DMS53 treated with DMSO at 0.1 percent for 48 hours (cell line): ENCODE measurements at regions not wholly inside any gene's neighbourhood (a gene's known extent, or its start where the extent isn't known, plus 50 kb on each side); places are given as distances from the start of the nearest gene placed in this dataset.

ENCODE experiments used
- DNase-seq: peaks from one replicate; lab custom pipeline; 2025; ENCODE audit not compliant: unreplicated experiment; lab: John Stamatoyannopoulos, UW

GRCh38 chr10:128936392-128936791 lies 530.6 kb upstream of the MGMT start:
- DNase-seq = no peak

GRCh38 chr10:128938558-128938957 lies 528.5 kb upstream of the MGMT start:
- DNase-seq = no peak

GRCh38 chr10:128940081-128940480 lies 527.0 kb upstream of the MGMT start:
- DNase-seq = no peak

GRCh38 chr10:128943111-128943510 lies 523.9 kb upstream of the MGMT start:
- no peak for DNase-seq

- DNase-seq = no peak
Observed at GRCh38 chr10:128945398-128945797, 521.6 kb upstream of the MGMT start.

GRCh38 chr10:128950159-128950915 lies 516.7 kb upstream of the MGMT start:
- DNase-seq = no peak

- no peak for DNase-seq
Observed at GRCh38 chr10:128950916-128951275, 516.1 kb upstream of the MGMT start.

GRCh38 chr10:128952856-128953255 lies 514.2 kb upstream of the MGMT start:
- no peak for DNase-seq

GRCh38 chr10:128956149-128956548 lies 510.9 kb upstream of the MGMT start:
- no peak for DNase-seq

GRCh38 chr10:128957221-128957620 lies 509.8 kb upstream of the MGMT start:
- DNase-seq = no peak

GRCh38 chr10:128958834-128959690 lies 508.0 kb upstream of the MGMT start:
- no peak for DNase-seq

- no peak for DNase-seq
Observed at GRCh38 chr10:128959746-128960145, 507.3 kb upstream of the MGMT start.

- no peak for DNase-seq
Observed at GRCh38 chr10:128960517-128960916, 506.5 kb upstream of the MGMT start.

GRCh38 chr10:128962182-128962581 lies 504.9 kb upstream of the MGMT start:
- no peak for DNase-seq

GRCh38 chr10:128963211-128964099 lies 503.6 kb upstream of the MGMT start:
- no peak for DNase-seq

- no peak for DNase-seq
Observed at GRCh38 chr10:128964100-128964403, 503.0 kb upstream of the MGMT start.

GRCh38 chr10:128967980-128968756 lies 498.9 kb upstream of the MGMT start:
- no peak for DNase-seq

- no peak for DNase-seq
Observed at GRCh38 chr10:128969551-128969950, 497.5 kb upstream of the MGMT start.

- no peak for DNase-seq
Observed at GRCh38 chr10:128971374-128972035, 495.5 kb upstream of the MGMT start.

- no peak for DNase-seq
Observed at GRCh38 chr10:128972036-128972405, 495.0 kb upstream of the MGMT start.
